K562 (cell line): ENCODE measurements at regions not wholly inside any gene's neighbourhood (a gene's known extent, or its start where the extent isn't known, plus 50 kb on each side); places are given as distances from the start of the nearest gene placed in this dataset.
"Not testable (repeated sequence)": the region's sequence is repeated elsewhere in the genome, so short reads cannot be mapped to it uniquely, and the experiment has no call there.

Source experiments
- CTCF ChIP-seq, 3 experiments: IDR thresholded peaks in 2 of 3; conservative IDR thresholded peaks in 1 of 3; 2 replicates each; pipeline ENCODE4 v1.5.1; 2011 to 2012; ENCODE audit warnings: low read length in 3 of 3, mild to moderate bottlenecking in 3 of 3, control low read depth in 2 of 3, improper control_type of control experiment in 1 of 3, inconsistent platforms in 1 of 3, low read depth in 1 of 3, mixed read lengths in 1 of 3, moderate library complexity in 1 of 3; ENCODE audit not compliant: insufficient read depth in 2 of 3
- JUN ChIP-seq, 2 experiments: sonication (generic) in 1 of 2; formaldehyde crosslinking in 1 of 2; IDR thresholded peaks; 2 replicates each; pipeline versions ENCODE4 v1.6.1 to v1.8.0; 2012 to 2022; ENCODE audit warnings: borderline replicate concordance in 2 of 2, mild to moderate bottlenecking in 2 of 2, improper control_type of control experiment in 1 of 2, low read depth in 1 of 2, low read length in 1 of 2, missing genetic modification reagents in 1 of 2
- JUNB ChIP-seq: fragments of 450-650 bp; formaldehyde crosslinking; conservative IDR thresholded peaks from 2 replicates; pipeline ENCODE4 v1.4.0; 2020; ENCODE audit warnings: mild to moderate bottlenecking
- MTA1 ChIP-seq: fragments of 450-650 bp; IDR thresholded peaks from 2 replicates; pipeline ENCODE4 v1.6.1; 2017; ENCODE audit warnings: borderline replicate concordance
- TAF7 ChIP-seq: fragments of 450-650 bp; IDR thresholded peaks from 2 replicates; pipeline ENCODE4 v1.6.1; 2016; ENCODE audit warnings: missing genetic modification characterization, missing compliant biosample characterization
- TARDBP ChIP-seq: fragments of 450-650 bp; IDR thresholded peaks from 2 replicates; pipeline ENCODE4 v1.6.1; 2016
- THRAP3 ChIP-seq: fragments of 450-650 bp; IDR thresholded peaks from 2 replicates; pipeline ENCODE4 v1.6.1; 2016; ENCODE audit warnings: mild to moderate bottlenecking, inconsistent platforms, borderline replicate concordance
- ZBED1 ChIP-seq: IDR thresholded peaks from 2 replicates; pipeline ENCODE4 v1.6.1; 2014
- ZNF830 ChIP-seq: fragments of 250-450 bp; sonication (Bioruptor Pico); IDR thresholded peaks from 2 replicates; pipeline ENCODE4 v1.5.0; 2021; ENCODE audit warnings: mild to moderate bottlenecking
- TF ChIP-seq, protein P1 (sequence below): fragments of 250-450 bp; sonication (Bioruptor Pico); IDR thresholded peaks from 2 replicates; pipeline ENCODE4 v1.5.0; 2021; ENCODE audit warnings: mild to moderate bottlenecking, borderline replicate concordance

DNA sequence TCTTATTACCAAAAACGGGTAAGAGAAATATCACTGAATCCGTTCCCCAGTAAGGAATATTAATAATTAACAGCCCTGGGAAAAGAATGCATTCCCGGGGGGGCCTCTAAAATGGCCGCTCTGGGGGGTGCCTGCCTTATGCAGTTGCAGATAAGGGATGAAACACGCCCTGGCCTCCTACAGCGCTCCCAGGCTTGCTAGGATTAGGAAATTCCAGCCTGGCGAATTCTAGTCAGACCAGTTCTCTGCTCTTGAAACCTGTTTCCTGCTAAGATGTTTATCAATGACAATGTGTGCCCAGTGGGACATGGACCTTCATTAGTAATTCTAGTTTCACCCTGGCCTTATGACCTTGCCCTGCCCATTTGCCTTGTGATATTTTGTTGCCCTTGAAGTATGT, 76.1 kb upstream of the CRIM1 start:
- not testable (repeated sequence) for TF ChIP-seq CTCF (IDR thresholded peaks at IDR 0.05 in 2 of 3, conservative IDR thresholded peaks at IDR 0.05 in 1 of 3; ENCODE audit: insufficient read depth in 2 of 3, low read depth in 1 of 3, low read length in 3 of 3); THRAP3; ZBED1; ZNF830 (CRISPR knock-in tag); MTA1; TAF7; TARDBP; JUNB (CRISPR knock-in tag); JUN (IDR thresholded peaks at IDR 0.05; ENCODE audit: borderline replicate concordance, low read depth, low read length); JUN (CRISPR knock-in tag; IDR thresholded peaks at IDR 0.05; ENCODE audit: borderline replicate concordance)
- TF ChIP-seq, protein P1, sequence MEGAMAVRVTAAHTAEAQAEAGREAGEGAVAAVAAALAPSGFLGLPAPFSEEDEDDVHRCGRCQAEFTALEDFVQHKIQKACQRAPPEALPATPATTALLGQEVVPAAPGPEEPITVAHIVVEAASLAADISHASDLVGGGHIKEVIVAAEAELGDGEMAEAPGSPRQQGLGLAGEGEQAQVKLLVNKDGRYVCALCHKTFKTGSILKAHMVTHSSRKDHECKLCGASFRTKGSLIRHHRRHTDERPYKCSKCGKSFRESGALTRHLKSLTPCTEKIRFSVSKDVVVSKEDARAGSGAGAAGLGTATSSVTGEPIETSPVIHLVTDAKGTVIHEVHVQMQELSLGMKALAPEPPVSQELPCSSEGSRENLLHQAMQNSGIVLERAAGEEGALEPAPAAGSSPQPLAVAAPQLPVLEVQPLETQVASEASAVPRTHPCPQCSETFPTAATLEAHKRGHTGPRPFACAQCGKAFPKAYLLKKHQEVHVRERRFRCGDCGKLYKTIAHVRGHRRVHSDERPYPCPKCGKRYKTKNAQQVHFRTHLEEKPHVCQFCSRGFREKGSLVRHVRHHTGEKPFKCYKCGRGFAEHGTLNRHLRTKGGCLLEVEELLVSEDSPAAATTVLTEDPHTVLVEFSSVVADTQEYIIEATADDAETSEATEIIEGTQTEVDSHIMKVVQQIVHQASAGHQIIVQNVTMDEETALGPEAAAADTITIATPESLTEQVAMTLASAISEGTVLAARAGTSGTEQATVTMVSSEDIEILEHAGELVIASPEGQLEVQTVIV (CRISPR knock-in tag): not testable (repeated sequence)
